ENCODE measurements at regions not wholly inside any gene's neighbourhood (a gene's known extent, or its start where the extent isn't known, plus 50 kb on each side); places are given as distances from the start of the nearest gene placed in this dataset.
"Not testable (repeated sequence)": the region's sequence is repeated elsewhere in the genome, so short reads cannot be mapped to it uniquely, and the experiment has no call there.

GRCh38 chr2:49355611-49356010, 201.3 kb upstream of the FSHR start:
- DNase-seq (ENCODE audit: low spot score in 2 of 2) (no peak), ATAC-seq (ENCODE audit: low read depth) (no peak)
- H3K9me3 Mint-ChIP-seq, result peaks cover 4% of the 10 kb centered on the region
- H3K4me3 Mint-ChIP-seq, result no peak overlapping the region
- H3K27ac Mint-ChIP-seq, result no peak overlapping the region
- H3K36me3 Mint-ChIP-seq, result no peaks in the 10 kb centered on the region
- no peaks in the 10 kb centered on the region for H3K27me3 Mint-ChIP-seq
- H3K4me1 Mint-ChIP-seq, result no peaks in the 10 kb centered on the region

- no peak overlapping the region for H3K27ac Mint-ChIP-seq
- H3K27me3 Mint-ChIP-seq, result no peaks in the 10 kb centered on the region
- ATAC-seq (ENCODE audit: low read depth) (no peak), DNase-seq (ENCODE audit: low spot score in 2 of 2) (no peak)
- H3K9me3 Mint-ChIP-seq, result peaks cover 4% of the 10 kb centered on the region
- H3K36me3 Mint-ChIP-seq, result no peaks in the 10 kb centered on the region
- no peak overlapping the region for H3K4me3 Mint-ChIP-seq
- H3K4me1 Mint-ChIP-seq, result no peaks in the 10 kb centered on the region
These were observed 197.2 kb upstream of the FSHR start for GRCh38 chr2:49351560-49351959.

- Mint-ChIP-seq H3K36me3 (no peaks in the 10 kb centered on the region), H3K27me3 (no peaks in the 10 kb centered on the region), H3K4me1 (no peaks in the 10 kb centered on the region), H3K9me3 (peaks cover 3% of the 10 kb centered on the region), H3K27ac (no peak overlapping the region), H3K4me3 (no peak overlapping the region)
- no peak for DNase-seq (ENCODE audit: low spot score in 2 of 2)
- ATAC-seq (ENCODE audit: low read depth), result no peak
These were observed 189.3 kb upstream of the FSHR start for GRCh38 chr2:49343638-49344037.

- H3K36me3 Mint-ChIP-seq, result no peaks in the 10 kb centered on the region
- DNase-seq (ENCODE audit: low spot score in 2 of 2) (no peak), ATAC-seq (ENCODE audit: low read depth) (no peak)
- H3K27ac Mint-ChIP-seq, result no peak overlapping the region
- H3K27me3 Mint-ChIP-seq, result no peaks in the 10 kb centered on the region
- no peaks in the 10 kb centered on the region for H3K4me1 Mint-ChIP-seq
- H3K9me3 Mint-ChIP-seq, result peaks cover 3% of the 10 kb centered on the region
- no peak overlapping the region for H3K4me3 Mint-ChIP-seq
These were observed 187.8 kb upstream of the FSHR start for GRCh38 chr2:49342156-49342555.

- peaks cover 1% of the 10 kb centered on the region for H3K9me3 Mint-ChIP-seq
- DNase-seq (ENCODE audit: low spot score in 2 of 2) (no peak), ATAC-seq (ENCODE audit: low read depth) (no peak)
- no peaks in the 10 kb centered on the region for H3K4me1 Mint-ChIP-seq
- no peaks in the 10 kb centered on the region for H3K27me3 Mint-ChIP-seq
- no peaks in the 10 kb centered on the region for H3K36me3 Mint-ChIP-seq
- no peak overlapping the region for H3K4me3 Mint-ChIP-seq
- H3K27ac Mint-ChIP-seq, result no peak overlapping the region
These were observed 181.2 kb upstream of the FSHR start for GRCh38 chr2:49335546-49335945.

- H3K4me3 Mint-ChIP-seq, result no peak overlapping the region
These were observed 178.1 kb upstream of the FSHR start for GRCh38 chr2:49332415-49332814.

GRCh38 chr2:49318531-49318930, 164.2 kb upstream of the FSHR start:
- Mint-ChIP-seq H3K4me3 (no peak overlapping the region), H3K27ac (no peak overlapping the region), H3K27me3 (no peaks in the 10 kb centered on the region), H3K36me3 (no peaks in the 10 kb centered on the region), H3K4me1 (no peaks in the 10 kb centered on the region), H3K9me3 (no peaks in the 10 kb centered on the region)
- no peak for DNase-seq (ENCODE audit: low spot score in 2 of 2)
- no peak for ATAC-seq (ENCODE audit: low read depth)

More at GRCh38 chr2:49332415-49332814, 178.1 kb upstream of the FSHR start:
- H3K9me3 Mint-ChIP-seq, result peaks cover 1% of the 10 kb centered on the region
- H3K36me3 Mint-ChIP-seq, result no peaks in the 10 kb centered on the region
- ATAC-seq (ENCODE audit: low read depth) (no peak), DNase-seq (ENCODE audit: low spot score in 2 of 2) (no peak)
- no peaks in the 10 kb centered on the region for H3K27me3 Mint-ChIP-seq
- H3K4me1 Mint-ChIP-seq, result peaks cover 2% of the 10 kb centered on the region
- no peak overlapping the region for H3K27ac Mint-ChIP-seq

GRCh38 chr2:49309461-49309860, 155.1 kb upstream of the FSHR start:
- Mint-ChIP-seq H3K27ac (no peak overlapping the region), H3K4me3 (no peak overlapping the region), H3K4me1 (no peaks in the 10 kb centered on the region), H3K27me3 (peaks cover 1% of the 10 kb centered on the region), H3K36me3 (no peaks in the 10 kb centered on the region), H3K9me3 (peaks cover 10% of the 10 kb centered on the region)
- ATAC-seq (ENCODE audit: low read depth), result no peak
- DNase-seq (ENCODE audit: low spot score in 2 of 2), result no peak

GRCh38 chr2:49306925-49307324, 152.6 kb upstream of the FSHR start:
- Mint-ChIP-seq H3K9me3 (peaks cover 9% of the 10 kb centered on the region), H3K4me3 (no peak overlapping the region), H3K27me3 (no peaks in the 10 kb centered on the region), H3K27ac (no peak overlapping the region), H3K36me3 (no peaks in the 10 kb centered on the region), H3K4me1 (no peaks in the 10 kb centered on the region)
- ATAC-seq (ENCODE audit: low read depth) (no peak), DNase-seq (ENCODE audit: low spot score in 2 of 2) (no peak)

GRCh38 chr2:49298693-49299092, 144.4 kb upstream of the FSHR start:
- not testable (repeated sequence) for H3K9me3 Mint-ChIP-seq; H3K4me1 Mint-ChIP-seq; H3K36me3 Mint-ChIP-seq; H3K27me3 Mint-ChIP-seq; DNase-seq (ENCODE audit: low spot score in 2 of 2); H3K27ac Mint-ChIP-seq; ATAC-seq (ENCODE audit: low read depth); H3K4me3 Mint-ChIP-seq

- DNase-seq (ENCODE audit: low spot score in 2 of 2), result no peak
- Mint-ChIP-seq H3K4me3 (no peak overlapping the region), H3K4me1 (no peaks in the 10 kb centered on the region), H3K36me3 (no peaks in the 10 kb centered on the region), H3K27ac (no peak overlapping the region), H3K9me3 (peaks cover 3% of the 10 kb centered on the region), H3K27me3 (no peaks in the 10 kb centered on the region)
- no peak for ATAC-seq (ENCODE audit: low read depth)
These were observed 143.9 kb upstream of the FSHR start for GRCh38 chr2:49298230-49298629.

- no peak overlapping the region for H3K27ac Mint-ChIP-seq
- no peak for ATAC-seq (ENCODE audit: low read depth)
- H3K36me3 Mint-ChIP-seq, result no peaks in the 10 kb centered on the region
- no peaks in the 10 kb centered on the region for H3K4me1 Mint-ChIP-seq
- H3K9me3 Mint-ChIP-seq, result peaks cover 3% of the 10 kb centered on the region
- DNase-seq (ENCODE audit: low spot score in 2 of 2), result no peak
- no peaks in the 10 kb centered on the region for H3K27me3 Mint-ChIP-seq
- no peak overlapping the region for H3K4me3 Mint-ChIP-seq
These were observed 142.0 kb upstream of the FSHR start for GRCh38 chr2:49296107-49296867.

- DNase-seq (ENCODE audit: low spot score in 2 of 2) (no peak), ATAC-seq (ENCODE audit: low read depth) (no peak)
- H3K9me3 Mint-ChIP-seq, result no peaks in the 10 kb centered on the region
- no peaks in the 10 kb centered on the region for H3K27me3 Mint-ChIP-seq
- H3K27ac Mint-ChIP-seq, result no peak overlapping the region
- no peak overlapping the region for H3K4me3 Mint-ChIP-seq
- no peaks in the 10 kb centered on the region for H3K36me3 Mint-ChIP-seq
- H3K4me1 Mint-ChIP-seq, result no peaks in the 10 kb centered on the region
These were observed 139.9 kb upstream of the FSHR start for GRCh38 chr2:49294225-49294624.

GRCh38 chr2:49291619-49292018, 137.3 kb upstream of the FSHR start:
- Mint-ChIP-seq H3K4me1 (no peaks in the 10 kb centered on the region), H3K9me3 (no peaks in the 10 kb centered on the region), H3K36me3 (no peaks in the 10 kb centered on the region), H3K27me3 (no peaks in the 10 kb centered on the region), H3K4me3 (no peak overlapping the region), H3K27ac (no peak overlapping the region)
- DNase-seq (ENCODE audit: low spot score in 2 of 2) (no peak), ATAC-seq (ENCODE audit: low read depth) (no peak)

GRCh38 chr2:49289711-49290110, 135.4 kb upstream of the FSHR start:
- no peak for ATAC-seq (ENCODE audit: low read depth)
- Mint-ChIP-seq H3K4me1 (no peaks in the 10 kb centered on the region), H3K9me3 (no peaks in the 10 kb centered on the region), H3K36me3 (no peaks in the 10 kb centered on the region), H3K27me3 (no peaks in the 10 kb centered on the region), H3K4me3 (no peak overlapping the region), H3K27ac (no peak overlapping the region)
- DNase-seq (ENCODE audit: low spot score in 2 of 2), result no peak

Measured in memory B cell (primary cell).